Muscle layer of duodenum (tissue), 2 donors: ENCODE measurements at regions not wholly inside any gene's neighbourhood (a gene's known extent, or its start where the extent isn't known, plus 50 kb on each side); places are given as distances from the start of the nearest gene placed in this dataset.

Experiments
- H3K27ac ChIP-seq: one replicate; pipeline ENCODE4 v1.7.0; 2013; ENCODE audit warnings: mild to moderate bottlenecking, low read length
- H3K27me3 ChIP-seq: one replicate; pipeline ENCODE4 v1.7.0; 2013; ENCODE audit warnings: low read depth, mild to moderate bottlenecking, control low read depth, low read length
- H3K36me3 ChIP-seq, 2 donors: one replicate each; pipeline ENCODE4 v1.7.0; 2013; ENCODE audit warnings: low read length in 2 of 2, control low read depth in 1 of 2, mild to moderate bottlenecking in 1 of 2; ENCODE audit not compliant: insufficient read depth in 2 of 2, control insufficient read depth in 1 of 2
- H3K4me1 ChIP-seq, 2 donors: one replicate each; pipeline ENCODE4 v1.7.0; 2013; ENCODE audit warnings: low read length in 2 of 2, mild to moderate bottlenecking in 2 of 2, control low read depth in 1 of 2, moderate library complexity in 1 of 2; ENCODE audit not compliant: insufficient read depth in 2 of 2, control insufficient read depth in 1 of 2
- H3K4me3 ChIP-seq, 2 donors: one replicate each; pipeline ENCODE4 v1.7.0; 2013; ENCODE audit warnings: low read length in 2 of 2, low read depth in 1 of 2, mild to moderate bottlenecking in 1 of 2
- H3K9me3 ChIP-seq, 2 donors: one replicate each; pipeline ENCODE4 v1.7.0; 2013; ENCODE audit warnings: low read length in 2 of 2, control low read depth in 1 of 2, mild to moderate bottlenecking in 1 of 2; ENCODE audit not compliant: control insufficient read depth in 1 of 2
- donor health status: healthy.

DNA sequence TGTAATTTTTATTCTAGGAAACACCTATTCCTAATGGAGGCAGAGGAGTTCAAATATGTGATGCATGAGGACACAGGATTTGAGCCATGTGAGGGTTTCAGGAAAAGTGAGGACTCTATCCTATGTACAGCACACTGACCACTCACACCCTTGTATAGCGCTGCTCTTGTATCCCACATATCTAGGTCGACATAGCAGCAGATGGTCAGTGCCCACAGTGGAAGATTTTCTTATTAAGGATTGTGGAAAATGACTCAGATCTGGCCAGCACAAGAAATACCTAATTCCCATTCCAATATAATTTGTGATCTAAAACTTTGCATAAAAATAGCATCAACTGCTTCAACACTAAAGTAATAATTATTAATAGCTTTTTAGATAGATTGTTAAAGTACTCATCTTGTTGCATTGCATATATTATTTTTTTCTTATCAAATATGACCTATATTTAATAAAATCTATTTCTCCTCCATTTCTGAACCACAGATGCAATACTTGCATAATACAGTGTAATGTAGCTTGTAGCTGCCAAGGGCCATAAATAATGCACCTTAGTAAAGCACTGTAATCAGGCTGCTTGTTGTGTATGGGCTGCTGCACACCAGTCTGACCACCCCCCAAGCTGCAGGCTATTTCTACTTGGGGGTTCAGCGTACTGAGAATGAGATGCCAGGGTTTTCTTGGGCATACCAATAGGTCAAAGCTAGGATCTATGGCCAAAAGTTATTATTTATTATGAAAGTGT, 442.2 kb upstream of the CWC22 start:
- no peaks in the 10 kb centered on the region for H3K9me3 ChIP-seq
- H3K27me3 ChIP-seq = no peaks in the 10 kb centered on the region
- no peak overlapping the region for H3K4me3 ChIP-seq
- no peak overlapping the region for H3K27ac ChIP-seq
- no peaks in the 10 kb centered on the region for H3K36me3 ChIP-seq
- H3K4me1 ChIP-seq = no peaks in the 10 kb centered on the region

DNA sequence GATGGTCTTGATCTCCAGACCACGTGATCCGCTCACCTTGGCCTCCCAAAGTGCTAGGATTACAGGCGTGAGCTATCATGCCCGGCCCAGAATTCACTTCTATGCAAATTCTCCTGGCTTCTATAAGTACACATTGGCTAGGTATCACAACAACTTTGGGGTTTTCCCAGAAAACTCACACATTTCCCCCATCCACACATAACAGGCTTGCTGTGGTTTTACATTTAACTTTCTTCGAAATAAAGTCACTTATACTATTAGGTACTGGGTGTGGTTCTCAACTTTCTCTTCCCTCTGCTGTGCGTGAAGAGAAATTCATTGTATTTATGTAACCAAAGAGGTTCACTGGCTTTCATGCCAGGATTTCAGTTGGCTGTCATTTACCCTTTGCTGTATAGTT, 439.4 kb upstream of the CWC22 start:
- H3K4me3 ChIP-seq = no peak overlapping the region
- no peaks in the 10 kb centered on the region for H3K36me3 ChIP-seq
- no peaks in the 10 kb centered on the region for H3K27me3 ChIP-seq
- no peak overlapping the region for H3K27ac ChIP-seq
- no peaks in the 10 kb centered on the region for H3K4me1 ChIP-seq
- H3K9me3 ChIP-seq = no peaks in the 10 kb centered on the region

DNA sequence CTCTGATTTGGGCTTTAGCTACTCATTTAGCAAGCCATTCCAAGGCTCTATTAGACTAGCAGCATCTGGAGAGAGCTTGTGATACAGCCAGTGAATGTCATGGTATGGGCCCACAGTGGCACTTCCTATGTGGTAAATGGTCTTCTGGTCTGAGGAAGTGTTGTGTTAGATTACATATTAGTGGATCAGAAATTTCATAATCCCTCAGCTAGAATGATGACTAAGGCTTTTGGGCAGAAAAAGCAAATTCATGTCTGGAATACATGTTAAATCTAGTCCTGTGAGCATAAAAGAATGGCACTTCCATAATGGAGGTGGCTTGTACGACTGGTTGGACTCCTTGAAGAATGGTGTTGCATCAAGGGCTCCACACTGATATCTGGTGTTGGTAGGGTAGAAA, 436.8 kb upstream of the CWC22 start:
- no peaks in the 10 kb centered on the region for H3K9me3 ChIP-seq
- no peak overlapping the region for H3K27ac ChIP-seq
- no peaks in the 10 kb centered on the region for H3K36me3 ChIP-seq
- H3K4me1 ChIP-seq = no peaks in the 10 kb centered on the region
- H3K27me3 ChIP-seq = no peaks in the 10 kb centered on the region
- H3K4me3 ChIP-seq = no peak overlapping the region

DNA sequence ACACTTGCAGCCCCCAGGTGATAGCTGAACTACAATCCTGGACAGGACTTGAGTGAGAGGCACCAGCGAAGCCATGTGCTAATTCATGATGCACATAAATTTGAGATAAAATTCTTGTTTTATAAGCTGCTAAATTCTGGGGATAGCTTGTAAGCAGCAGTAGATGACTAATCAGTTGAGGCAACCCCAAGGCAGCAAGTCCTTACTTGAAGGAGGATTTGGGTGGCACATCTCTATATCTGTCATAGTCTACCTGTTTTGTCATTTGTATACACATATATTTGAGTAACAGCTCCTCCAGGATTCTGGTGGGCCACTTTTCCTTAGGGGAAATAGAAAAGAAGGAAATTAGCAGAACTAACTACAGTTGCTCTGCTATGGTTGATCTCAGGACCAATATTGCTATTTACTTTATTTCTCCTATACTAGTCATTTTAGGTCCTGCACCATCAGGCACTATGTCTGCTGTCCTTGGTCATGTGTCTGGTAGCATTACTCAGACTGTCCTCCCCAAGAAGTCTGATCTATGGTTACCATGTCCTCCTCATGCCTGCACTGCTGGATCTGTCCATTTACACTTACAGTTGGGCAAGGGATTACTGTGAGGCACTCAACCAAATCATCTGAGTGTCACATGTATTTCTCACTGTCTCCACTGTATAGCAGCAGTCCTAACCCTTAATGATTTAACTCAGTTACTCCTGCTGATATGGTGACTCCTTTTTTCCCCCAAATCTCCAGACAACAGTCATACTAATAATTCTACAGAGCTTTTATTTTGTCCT, 436.0 kb upstream of the CWC22 start:
- Histone ChIP-seq H3K27me3 (no peaks in the 10 kb centered on the region), H3K27ac (no peak overlapping the region), H3K9me3 (no peaks in the 10 kb centered on the region), H3K4me1 (no peaks in the 10 kb centered on the region), H3K36me3 (no peaks in the 10 kb centered on the region), H3K4me3 (no peak overlapping the region)

DNA sequence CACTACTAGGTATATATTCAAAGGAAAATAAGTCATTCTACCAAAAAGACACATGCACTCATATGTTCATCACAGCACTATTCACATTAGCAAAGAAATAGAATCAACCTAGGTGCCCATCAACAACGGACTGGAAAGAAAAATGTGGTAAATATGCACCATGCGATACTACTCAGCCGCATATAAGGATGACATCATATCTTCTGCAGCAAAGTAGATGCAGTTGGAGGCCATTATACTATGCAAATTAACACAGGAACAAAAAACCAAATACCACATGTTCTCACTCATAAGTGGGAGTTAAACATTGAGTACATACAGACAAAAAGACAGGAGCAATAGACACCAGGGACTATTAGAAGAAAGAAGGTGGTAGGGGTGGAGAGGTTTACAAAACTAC, 412.1 kb upstream of the CWC22 start:
- Histone ChIP-seq H3K9me3 (no peaks in the 10 kb centered on the region), H3K27ac (no peak overlapping the region), H3K4me3 (no peak overlapping the region), H3K36me3 (no peaks in the 10 kb centered on the region), H3K4me1 (no peaks in the 10 kb centered on the region), H3K27me3 (no peaks in the 10 kb centered on the region)

DNA sequence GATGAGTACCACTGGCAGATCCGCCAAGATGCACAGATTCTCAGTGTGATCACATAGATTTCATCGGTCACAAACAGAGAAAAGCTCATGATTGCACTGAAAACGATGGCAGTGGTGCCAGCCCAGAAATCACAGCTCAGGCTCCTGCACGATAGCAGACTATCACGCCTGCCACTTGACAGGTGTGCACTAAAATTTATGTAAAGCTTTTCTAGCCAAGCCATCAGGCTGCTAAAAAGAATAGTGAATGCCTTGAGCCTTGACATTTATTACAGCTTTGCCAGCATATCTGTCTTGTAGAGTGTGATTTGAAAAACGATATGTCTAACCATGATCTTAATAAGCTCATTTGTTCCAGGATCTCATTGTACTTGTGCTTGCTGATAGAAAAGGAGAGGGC, 409.5 kb upstream of the CWC22 start:
- H3K4me1 ChIP-seq = peaks cover 0 to 7% of the 10 kb centered on the region in 2 donors
- no peaks in the 10 kb centered on the region for H3K9me3 ChIP-seq
- H3K4me3 ChIP-seq = no peak overlapping the region
- H3K27ac ChIP-seq = no peak overlapping the region
- no peaks in the 10 kb centered on the region for H3K27me3 ChIP-seq
- H3K36me3 ChIP-seq = no peaks in the 10 kb centered on the region

DNA sequence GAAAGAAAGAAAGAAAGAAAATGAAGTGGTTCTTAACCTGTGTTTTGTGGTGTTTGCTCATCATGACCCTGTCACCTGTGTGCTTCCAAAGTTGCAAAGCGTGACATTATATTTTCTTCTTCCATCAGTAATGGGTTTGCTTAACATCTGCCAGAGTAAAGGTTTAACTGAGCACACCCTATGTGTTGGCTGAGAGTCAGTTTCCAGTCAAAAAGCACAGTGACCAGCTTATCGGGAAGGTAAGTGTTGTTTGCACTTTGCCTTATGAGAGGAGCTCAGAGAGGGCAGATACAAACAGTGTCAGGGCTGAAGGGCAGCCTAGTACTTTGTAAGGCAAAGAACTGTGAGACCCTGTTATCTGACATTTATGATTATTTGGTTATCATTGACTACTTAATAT, 406.2 kb upstream of the CWC22 start:
- Histone ChIP-seq H3K27me3 (no peaks in the 10 kb centered on the region), H3K4me1 (peaks cover 0 to 13% of the 10 kb centered on the region in 2 donors), H3K9me3 (no peaks in the 10 kb centered on the region)

DNA sequence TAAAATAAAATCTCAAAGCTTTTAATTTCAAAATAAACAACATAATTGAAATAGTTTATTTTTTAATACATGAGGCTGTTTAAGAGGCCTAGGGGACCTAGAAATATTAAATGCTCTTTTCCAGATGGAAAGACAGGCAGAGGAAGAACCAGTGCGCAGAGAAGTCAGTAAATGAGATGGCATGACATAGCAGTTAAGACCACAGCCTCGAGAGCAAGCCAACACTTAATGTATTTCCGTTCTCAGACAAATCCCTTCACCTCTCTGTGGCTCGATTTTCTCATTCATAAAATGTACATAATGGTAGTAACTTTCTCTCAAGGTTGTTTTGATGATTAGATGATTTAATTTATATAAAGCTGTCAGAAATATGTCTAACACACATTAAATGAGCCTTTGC, 405.1 kb upstream of the CWC22 start:
- Histone ChIP-seq H3K4me1 (peaks cover 0 to 13% of the 10 kb centered on the region in 2 donors), H3K27ac (no peak overlapping the region), H3K4me3 (no peak overlapping the region), H3K27me3 (no peaks in the 10 kb centered on the region), H3K36me3 (no peaks in the 10 kb centered on the region), H3K9me3 (no peaks in the 10 kb centered on the region)

More for the DNA sequence above, 406.2 kb upstream of the CWC22 start:
- H3K4me3 ChIP-seq = no peak overlapping the region
- H3K36me3 ChIP-seq = no peaks in the 10 kb centered on the region
- H3K27ac ChIP-seq = no peak overlapping the region

DNA sequence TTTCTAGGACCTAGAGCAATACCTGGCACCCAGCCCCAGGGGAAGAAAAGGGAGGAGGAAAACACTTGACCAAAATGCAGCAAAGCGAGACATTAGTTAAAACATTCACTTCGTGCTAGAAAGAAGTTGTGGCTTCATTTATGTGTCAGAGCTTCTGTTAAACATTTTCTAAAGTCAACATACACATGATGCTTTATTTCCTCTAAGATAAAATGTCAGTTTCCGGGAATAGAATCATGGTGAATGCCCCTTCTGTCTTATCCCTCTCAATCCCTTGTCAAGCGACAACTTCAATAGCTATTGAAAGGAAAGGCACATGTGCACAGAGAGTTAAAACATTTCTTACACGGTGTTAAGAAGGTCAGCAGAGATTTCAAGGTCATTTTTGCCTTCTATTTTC, 404.6 kb upstream of the CWC22 start:
- Histone ChIP-seq H3K27ac (no peak overlapping the region), H3K27me3 (no peaks in the 10 kb centered on the region), H3K9me3 (no peaks in the 10 kb centered on the region), H3K36me3 (no peaks in the 10 kb centered on the region), H3K4me1 (peaks cover 0 to 13% of the 10 kb centered on the region in 2 donors), H3K4me3 (no peak overlapping the region)

DNA sequence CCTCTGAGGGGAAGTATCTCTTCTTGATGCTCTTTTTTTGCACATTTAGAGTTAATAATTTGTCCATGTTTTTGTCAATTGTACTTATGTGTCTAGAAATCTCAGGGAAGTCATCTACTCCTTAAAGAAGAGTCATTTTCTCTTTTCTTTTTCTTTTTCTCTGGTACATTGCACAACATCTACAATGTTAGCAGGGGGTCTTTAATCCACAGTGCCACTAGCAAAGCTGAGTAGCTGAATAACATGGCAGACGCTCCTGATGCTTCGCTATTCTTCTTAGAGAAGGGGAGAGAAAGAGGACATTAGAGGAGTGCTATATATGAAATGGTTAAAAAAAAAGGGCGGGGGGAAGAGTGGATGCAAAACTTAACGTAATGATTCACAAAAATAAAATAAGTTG, 399.6 kb upstream of the CWC22 start:
- H3K4me3 ChIP-seq = no peak overlapping the region
- H3K27me3 ChIP-seq = no peaks in the 10 kb centered on the region
- no peak overlapping the region for H3K27ac ChIP-seq
- no peaks in the 10 kb centered on the region for H3K36me3 ChIP-seq
- H3K9me3 ChIP-seq = no peaks in the 10 kb centered on the region
- H3K4me1 ChIP-seq = peaks cover 0 to 6% of the 10 kb centered on the region in 2 donors

DNA sequence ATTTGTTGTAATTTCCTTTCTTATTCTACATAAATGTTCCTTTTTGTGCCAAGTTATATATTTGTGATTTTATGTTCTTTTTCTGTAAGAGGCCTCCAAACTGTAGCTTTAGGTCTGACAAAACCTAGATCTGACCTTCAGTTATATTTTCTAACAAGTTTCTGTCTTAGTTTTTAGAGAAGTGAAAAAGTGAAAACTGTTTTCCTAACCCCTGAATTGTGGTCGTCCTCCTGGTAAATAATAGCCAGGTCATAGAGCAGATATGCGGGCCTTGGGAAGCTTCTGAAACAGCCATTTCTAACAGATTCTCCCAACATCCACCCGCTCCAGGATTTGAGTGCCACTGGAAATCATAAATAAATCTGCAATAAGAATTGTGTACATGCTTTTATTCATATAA, 398.4 kb upstream of the CWC22 start:
- Histone ChIP-seq H3K4me3 (no peak overlapping the region), H3K9me3 (no peaks in the 10 kb centered on the region), H3K4me1 (no peaks in the 10 kb centered on the region)

More for the DNA sequence above, 398.4 kb upstream of the CWC22 start:
- Histone ChIP-seq H3K27me3 (no peaks in the 10 kb centered on the region), H3K36me3 (no peaks in the 10 kb centered on the region), H3K27ac (no peak overlapping the region)
